ENCODE measurements at regions not wholly inside any gene's neighbourhood (a gene's known extent, or its start where the extent isn't known, plus 50 kb on each side); places are given as distances from the start of the nearest gene placed in this dataset.

GRCh38 chr21:23792300-23792699 lies 1815.0 kb downstream of the MRPL39 start:
- no peak for TF ChIP-seq CTCF (IDR thresholded peaks at IDR 0.05; ENCODE audit: control extremely low read depth in 1 of 3, insufficient read depth in 1 of 3, low read depth in 1 of 3, low read length in 3 of 3)
- no peak for TF ChIP-seq MAX (IDR thresholded peaks at IDR 0.05)
- TF ChIP-seq POLR2AphosphoS5 (IDR thresholded peaks at IDR 0.05; ENCODE audit: low read depth, low read length): no peak
- TF ChIP-seq SP4 (IDR thresholded peaks at IDR 0.05; ENCODE audit: low read length): no peak
- TF ChIP-seq EZH2 (IDR thresholded peaks at IDR 0.05; ENCODE audit: low read depth, low read length, severe bottlenecking): no peak
- TF ChIP-seq PHF8 (conservative IDR thresholded peaks at IDR 0.05; ENCODE audit: low read depth, low read length): no peak
- no peak for TF ChIP-seq CEBPB (IDR thresholded peaks at IDR 0.05; ENCODE audit: low read depth, low read length)
- no peak for TF ChIP-seq JUND (IDR thresholded peaks at IDR 0.05; ENCODE audit: low read length)
- no peak for TF ChIP-seq ATF2 (IDR thresholded peaks at IDR 0.05; ENCODE audit: low read length)
